MM.1S (cell line): ENCODE measurements at regions not wholly inside any gene's neighbourhood (a gene's known extent, or its start where the extent isn't known, plus 50 kb on each side); places are given as distances from the start of the nearest gene placed in this dataset.

Source experiments
- CTCF ChIP-seq: fragments of 300-600 bp; sonication (generic); IDR thresholded peaks from 2 replicates; pipeline ENCODE4 v1.5.1; 2016; ENCODE audit warnings: antibody characterized with exemption, low read length, mixed read lengths
- EZH2phosphoT487 ChIP-seq: fragments of 300-600 bp; sonication (generic); IDR thresholded peaks from 2 replicates; pipeline ENCODE4 v1.6.1; 2018; ENCODE audit warnings: antibody characterized with exemption, low read length

- TF ChIP-seq CTCF = no peak
- TF ChIP-seq EZH2phosphoT487 = no peak
Measured at GRCh38 chr12:75954041-75954440, 77.5 kb downstream of the PHLDA1 start.
